GM12878 (cell line): ENCODE measurements at regions not wholly inside any gene's neighbourhood (a gene's known extent, or its start where the extent isn't known, plus 50 kb on each side); places are given as distances from the start of the nearest gene placed in this dataset.

Source experiments
- ATAC-seq: fragments of 200-7000 bp; cut with Tn5 transposase; 3 replicates; pipeline ENCODE4 v1.9.1; 2020; ENCODE audit warnings: mild to moderate bottlenecking, moderate library complexity
- BruUV-seq: library from RNA; stranded (reverse); fragments of 400-500 nt; replicated peaks from 2 replicates; lab custom pipeline; 2021; lab: Mats Ljungman, UMichigan
- CTCF ChIA-PET: fragments of 300-600 bp; sonication (Branson Sonifier 250); formaldehyde crosslinking; extraction: SDS; loops from one replicate; lab custom pipeline; 2021; ENCODE audit warnings: inconsistent platforms; lab: Yijun Ruan, JAX
- POLR2A ChIA-PET: fragments of 350-600 bp; formaldehyde crosslinking; extraction: SDS; loops from one replicate; lab custom pipeline; 2021; ENCODE audit warnings: inconsistent platforms; lab: Charles Lee
- RAD21 ChIA-PET: fragments of 300-600 bp; sonication (Branson Sonifier 250); formaldehyde crosslinking; loops from one replicate; lab custom pipeline; 2023; ENCODE audit warnings: antibody characterized with exemption; ENCODE audit not compliant: unreplicated experiment; lab: Charles Lee
- SMC1A ChIA-PET: fragments of 300-600 bp; sonication (Branson Sonifier 250); formaldehyde crosslinking; loops from one replicate; lab custom pipeline; 2023; ENCODE audit not compliant: unreplicated experiment, uncharacterized antibody; lab: Charles Lee
- DNase-seq: peaks from one replicate; pipeline ENCODE4 v3.0.0-alpha.2; 2011; ENCODE audit warnings: low read depth, low spot score
- FAIRE-seq: peaks from 3 replicates; lab custom pipeline; 2011; peaks lifted over from hg19 to GRCh38; lab: Jason Lieb, UNC
- H2AFZ ChIP-seq: 2 replicates; pipeline ENCODE4 v1.6.0; 2011; ENCODE audit warnings: low read depth, low read length, control low read depth; ENCODE audit not compliant: control insufficient read depth
- H3K27ac ChIP-seq: 2 replicates; pipeline ENCODE4 v1.5.1; 2011; ENCODE audit warnings: control low read depth; ENCODE audit not compliant: control insufficient read depth, insufficient read depth
- H3K27me3 ChIP-seq, 2 experiments: replicated peaks in 1 of 2; 2 replicates each; pipeline versions ENCODE4 v1.6.0 to v1.6.1; 2011; ENCODE audit warnings: low read length in 1 of 2; ENCODE audit not compliant: control insufficient read depth in 2 of 2, insufficient read depth in 2 of 2
- H3K36me3 ChIP-seq, 2 experiments: 2 replicates each; pipeline ENCODE4 v1.5.1; 2011; ENCODE audit warnings: low read length in 1 of 2; ENCODE audit not compliant: control insufficient read depth in 2 of 2, insufficient read depth in 2 of 2
- H3K4me1 ChIP-seq: 2 replicates; pipeline ENCODE4 v1.6.1; 2011; ENCODE audit warnings: mild to moderate bottlenecking, low read length, moderate library complexity, mixed read lengths; ENCODE audit not compliant: control insufficient read depth, insufficient read depth
- H3K4me2 ChIP-seq: 2 replicates; pipeline ENCODE4 v1.6.0; 2011; ENCODE audit warnings: control low read depth; ENCODE audit not compliant: control insufficient read depth, insufficient read depth
- H3K4me3 ChIP-seq: fragments of 200-600 bp; sonication (generic); 2 replicates; pipeline ENCODE4 v1.5.1; 2016
- H3K79me2 ChIP-seq: 2 replicates; pipeline ENCODE4 v1.6.0; 2011; ENCODE audit warnings: low read length; ENCODE audit not compliant: control insufficient read depth, insufficient read depth
- H3K9ac ChIP-seq: 2 replicates; pipeline ENCODE4 v1.8.0; 2011; ENCODE audit warnings: low read length, control low read depth, mixed read lengths; ENCODE audit not compliant: control insufficient read depth, insufficient read depth
- H3K9me3 ChIP-seq: replicated peaks from 3 replicates; pipeline ENCODE4 v1.5.1; 2011; ENCODE audit warnings: mild to moderate bottlenecking, low read length; ENCODE audit not compliant: control insufficient read depth, insufficient read depth
- H4K20me1 ChIP-seq: 2 replicates; pipeline ENCODE4 v1.6.0; 2011; ENCODE audit not compliant: control insufficient read depth, insufficient read depth
- BMI1 ChIP-seq: fragments of 450-650 bp; IDR thresholded peaks from 2 replicates; pipeline ENCODE4 v1.6.1; 2016; ENCODE audit warnings: mild to moderate bottlenecking, moderate library complexity, borderline replicate concordance
- CEBPB ChIP-seq, 2 experiments: fragments of 150-350 bp in 1 of 2; IDR thresholded peaks; 2 replicates each; pipeline ENCODE4 v1.6.1; 2012 to 2014; ENCODE audit warnings: low read depth in 2 of 2, low read length in 2 of 2, borderline replicate concordance in 1 of 2, inconsistent platforms in 1 of 2
- CREM ChIP-seq: IDR thresholded peaks from 2 replicates; pipeline ENCODE4 v1.6.1; 2014; ENCODE audit warnings: antibody characterized with exemption, low read depth
- E4F1 ChIP-seq: fragments of 450-650 bp; IDR thresholded peaks from 2 replicates; pipeline ENCODE4 v1.6.1; 2018; ENCODE audit warnings: borderline replicate concordance, mild to moderate bottlenecking; ENCODE audit not compliant: partially characterized antibody
- EGR1 ChIP-seq, 2 experiments: IDR thresholded peaks; 1 replicate in 1 of 2; 2 replicates in 1 of 2; pipeline ENCODE4 v1.6.1; 2011 to 2012; ENCODE audit warnings: low read depth in 2 of 2, low read length in 2 of 2, borderline replicate concordance in 1 of 2, mild to moderate bottlenecking in 1 of 2, moderate library complexity in 1 of 2
- EP300 ChIP-seq, 2 experiments: fragments of 150-350 bp in 1 of 2; IDR thresholded peaks; 2 replicates each; pipeline ENCODE4 v1.6.1; 2011 to 2012; ENCODE audit warnings: low read depth in 2 of 2, low read length in 2 of 2, borderline replicate concordance in 1 of 2, improper control_type of control experiment in 1 of 2, inconsistent platforms in 1 of 2; ENCODE audit not compliant: control insufficient read depth in 1 of 2
- ETV6 ChIP-seq, 2 experiments: fragments of 450-650 bp in 1 of 2; IDR thresholded peaks in 1 of 2; conservative IDR thresholded peaks in 1 of 2; 2 replicates each; pipeline ENCODE4 v1.6.1; 2014; ENCODE audit warnings: antibody characterized with exemption in 1 of 2, borderline replicate concordance in 1 of 2, low read depth in 1 of 2, mild to moderate bottlenecking in 1 of 2, moderate library complexity in 1 of 2
- KLF5 ChIP-seq: fragments of 450-650 bp; IDR thresholded peaks from 2 replicates; pipeline ENCODE4 v1.6.1; 2014; ENCODE audit warnings: mild to moderate bottlenecking; ENCODE audit not compliant: partially characterized antibody
- RAD51 ChIP-seq: fragments of 450-650 bp; IDR thresholded peaks from 2 replicates; pipeline ENCODE4 v1.6.1; 2016; ENCODE audit warnings: moderate library complexity, mild to moderate bottlenecking, inconsistent platforms
- SMAD1 ChIP-seq: fragments of 450-650 bp; IDR thresholded peaks from 2 replicates; pipeline ENCODE4 v1.6.1; 2018; ENCODE audit warnings: mild to moderate bottlenecking, low read depth; ENCODE audit not compliant: partially characterized antibody
- SMC3 ChIP-seq: IDR thresholded peaks from 2 replicates; pipeline ENCODE4 v1.6.1; 2011; ENCODE audit warnings: low read length, improper control_type of control experiment, borderline replicate concordance
- ZBTB40 ChIP-seq: fragments of 450-650 bp; IDR thresholded peaks from 2 replicates; pipeline ENCODE4 v1.6.1; 2016; ENCODE audit warnings: mild to moderate bottlenecking, moderate library complexity, borderline replicate concordance
- ZSCAN29 ChIP-seq: fragments of 450-650 bp; IDR thresholded peaks from 2 replicates; pipeline ENCODE4 v1.6.1; 2017; ENCODE audit warnings: mild to moderate bottlenecking, moderate library complexity
- WGBS: methylation state at CpG from one replicate; pipeline ENCODE4 v1.1.6; 2016; ENCODE audit warnings: low lambda C conversion rate; ENCODE audit not compliant: insufficient replicate concordance, insufficient coverage; ENCODE audit errors: missing lambda C conversion rate; 5-methylcytosine and 5-hydroxymethylcytosine counted together
- in situ Hi-C: fragments of 300-500 bp; cut with MboI; formaldehyde crosslinking; loops from 9 replicates; pipeline ENCODE4 v1.14.3; 2018; ENCODE audit warnings: mixed read lengths
- intact Hi-C: fragments of 100-400 bp; cut with micrococcal nuclease; formaldehyde crosslinking; loops from one replicate; pipeline ENCODE4 v1.14.2; 2022; ENCODE audit not compliant: unreplicated experiment
- TF ChIP-seq, protein P1 (sequence below): IDR thresholded peaks from 2 replicates; pipeline ENCODE4 v1.6.1; 2011; ENCODE audit warnings: borderline replicate concordance, low read depth, mild to moderate bottlenecking, moderate library complexity, low read length; ENCODE audit not compliant: insufficient read depth, poor library complexity, severe bottlenecking

DNA sequence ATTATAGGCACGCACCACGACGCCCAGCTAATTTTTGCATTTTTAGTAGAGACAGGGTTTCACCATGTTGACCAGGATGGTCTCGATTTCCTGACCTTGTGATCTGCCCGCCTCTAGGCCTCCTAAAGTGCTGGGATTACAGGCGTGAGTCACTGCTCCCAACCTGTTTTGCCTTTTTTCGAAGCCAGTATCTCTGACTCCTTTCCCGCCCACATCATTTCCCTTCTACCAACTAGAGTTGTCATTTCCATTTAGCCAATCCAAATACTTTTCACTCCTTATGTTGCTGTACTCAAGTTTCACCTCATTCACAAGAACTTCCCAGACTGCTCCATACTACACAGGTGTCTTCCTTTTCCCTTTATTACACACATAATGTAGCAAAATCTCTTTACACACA, 502.6 kb upstream of the CDH6 start (continued):
- no peak for TF ChIP-seq ETV6 (conservative IDR thresholded peaks at IDR 0.05 in 1 of 2, IDR thresholded peaks at IDR 0.05 in 1 of 2; ENCODE audit: borderline replicate concordance in 1 of 2, low read depth in 1 of 2)
- TF ChIP-seq SMAD1: no peak

- no peaks in the 10 kb centered on the region for H4K20me1 ChIP-seq
- H3K4me2 ChIP-seq: no peak overlapping the region
- WGBS: 42% methylated on average over 5 of the region's 5 CpGs
- no TSS peak for BruUV-seq
- DNase-seq: no peak
- no peak overlapping the region for H3K4me3 ChIP-seq
- no peak for FAIRE-seq
- H3K27me3 ChIP-seq: no peaks in the 10 kb centered on the region
- CTCF ChIA-PET: no interaction called here
- no peak overlapping the region for H3K27ac ChIP-seq
- no peaks in the 10 kb centered on the region for H3K9me3 ChIP-seq
- no peaks in the 10 kb centered on the region for H3K79me2 ChIP-seq
- SMC1A ChIA-PET: no interaction called here
- no peaks in the 10 kb centered on the region for H3K36me3 ChIP-seq
- POLR2A ChIA-PET: no interaction called here
- no peaks in the 10 kb centered on the region for H3K4me1 ChIP-seq
- intact Hi-C loops: no loop called here
- RAD21 ChIA-PET: no interaction called here
- in situ Hi-C loops: no loop called here
- no peak overlapping the region for H3K9ac ChIP-seq
- H2AFZ ChIP-seq: no peak overlapping the region
- no peak for ATAC-seq
- TF ChIP-seq CREM (no peak), BMI1 (no peak), E4F1 (no peak), ZSCAN29 (no peak), RAD51 (no peak), EGR1 (IDR thresholded peaks at IDR 0.05; ENCODE audit: borderline replicate concordance in 1 of 2, low read depth in 2 of 2, low read length in 2 of 2) (no peak), SMC3 (no peak), CEBPB (IDR thresholded peaks at IDR 0.05; ENCODE audit: borderline replicate concordance in 1 of 2, low read depth in 2 of 2, low read length in 2 of 2) (no peak), ZBTB40 (no peak), KLF5 (no peak), EP300 (IDR thresholded peaks at IDR 0.05; ENCODE audit: borderline replicate concordance in 1 of 2, control insufficient read depth in 1 of 2, low read depth in 2 of 2, low read length in 2 of 2) (no peak)
- TF ChIP-seq, protein P1, sequence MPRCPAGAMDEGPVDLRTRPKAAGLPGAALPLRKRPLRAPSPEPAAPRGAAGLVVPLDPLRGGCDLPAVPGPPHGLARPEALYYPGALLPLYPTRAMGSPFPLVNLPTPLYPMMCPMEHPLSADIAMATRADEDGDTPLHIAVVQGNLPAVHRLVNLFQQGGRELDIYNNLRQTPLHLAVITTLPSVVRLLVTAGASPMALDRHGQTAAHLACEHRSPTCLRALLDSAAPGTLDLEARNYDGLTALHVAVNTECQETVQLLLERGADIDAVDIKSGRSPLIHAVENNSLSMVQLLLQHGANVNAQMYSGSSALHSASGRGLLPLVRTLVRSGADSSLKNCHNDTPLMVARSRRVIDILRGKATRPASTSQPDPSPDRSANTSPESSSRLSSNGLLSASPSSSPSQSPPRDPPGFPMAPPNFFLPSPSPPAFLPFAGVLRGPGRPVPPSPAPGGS: no peak
Observed at GRCh38 chr5:30687461-30687860, 506.0 kb upstream of the CDH6 start.
